C4-2B (cell line): ENCODE measurements at regions not wholly inside any gene's neighbourhood (a gene's known extent, or its start where the extent isn't known, plus 50 kb on each side); places are given as distances from the start of the nearest gene placed in this dataset.

Experiments used
- ZFX ChIP-seq: fragments of 450-650 bp; IDR thresholded peaks from 2 replicates; pipeline ENCODE4 v1.6.1; 2017
- TF ChIP-seq, protein P1 (sequence below): fragments of 450-650 bp; conservative IDR thresholded peaks from 2 replicates; pipeline ENCODE4 v1.5.1; 2017; ENCODE audit warnings: mild to moderate bottlenecking

DNA sequence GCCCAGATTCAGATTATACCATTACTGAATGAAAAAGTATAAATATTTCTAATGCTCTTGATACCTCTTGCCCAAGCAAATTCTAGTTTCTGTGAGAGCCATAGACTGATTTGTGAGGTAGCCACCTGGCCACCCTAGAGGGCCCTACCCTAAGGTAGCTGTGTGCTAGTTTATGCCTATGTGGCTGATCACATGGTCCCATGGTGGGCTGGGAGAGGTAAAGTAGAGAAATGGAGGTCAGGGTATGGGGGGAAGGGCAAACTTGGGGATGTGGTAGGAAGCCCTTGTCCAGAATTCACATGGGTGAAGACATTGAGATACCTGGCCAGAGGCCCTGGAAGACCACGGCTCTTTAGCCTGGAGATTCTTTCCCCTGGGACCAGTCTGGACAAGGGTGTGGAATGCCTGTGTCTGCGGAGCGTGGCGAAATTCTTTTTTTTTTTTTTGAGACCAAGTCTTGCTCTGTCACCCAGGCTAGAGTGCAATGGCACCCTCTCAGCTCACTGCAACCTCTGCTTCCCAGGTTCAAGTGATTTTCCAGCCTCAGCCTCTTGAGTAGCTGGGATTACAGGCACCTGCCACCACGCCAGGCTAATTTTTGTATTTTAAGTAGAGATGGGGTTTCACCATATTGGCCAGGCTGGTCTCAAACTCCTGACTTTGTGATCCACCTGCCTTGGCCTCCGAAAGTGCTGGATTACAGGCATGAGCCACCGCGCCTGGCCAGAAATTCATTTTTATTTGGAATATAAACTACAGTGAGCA, 639.4 kb downstream of the ACTR3B start:
- TF ChIP-seq, protein P1, sequence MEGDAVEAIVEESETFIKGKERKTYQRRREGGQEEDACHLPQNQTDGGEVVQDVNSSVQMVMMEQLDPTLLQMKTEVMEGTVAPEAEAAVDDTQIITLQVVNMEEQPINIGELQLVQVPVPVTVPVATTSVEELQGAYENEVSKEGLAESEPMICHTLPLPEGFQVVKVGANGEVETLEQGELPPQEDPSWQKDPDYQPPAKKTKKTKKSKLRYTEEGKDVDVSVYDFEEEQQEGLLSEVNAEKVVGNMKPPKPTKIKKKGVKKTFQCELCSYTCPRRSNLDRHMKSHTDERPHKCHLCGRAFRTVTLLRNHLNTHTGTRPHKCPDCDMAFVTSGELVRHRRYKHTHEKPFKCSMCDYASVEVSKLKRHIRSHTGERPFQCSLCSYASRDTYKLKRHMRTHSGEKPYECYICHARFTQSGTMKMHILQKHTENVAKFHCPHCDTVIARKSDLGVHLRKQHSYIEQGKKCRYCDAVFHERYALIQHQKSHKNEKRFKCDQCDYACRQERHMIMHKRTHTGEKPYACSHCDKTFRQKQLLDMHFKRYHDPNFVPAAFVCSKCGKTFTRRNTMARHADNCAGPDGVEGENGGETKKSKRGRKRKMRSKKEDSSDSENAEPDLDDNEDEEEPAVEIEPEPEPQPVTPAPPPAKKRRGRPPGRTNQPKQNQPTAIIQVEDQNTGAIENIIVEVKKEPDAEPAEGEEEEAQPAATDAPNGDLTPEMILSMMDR, result no peak
- TF ChIP-seq ZFX, result no peak
